22Rv1 (cell line): ENCODE measurements at regions not wholly inside any gene's neighbourhood (a gene's known extent, or its start where the extent isn't known, plus 50 kb on each side); places are given as distances from the start of the nearest gene placed in this dataset.

Experiments used
- ZFX ChIP-seq: fragments of 450-650 bp; IDR thresholded peaks from 2 replicates; pipeline ENCODE4 v1.6.1; 2017; ENCODE audit warnings: antibody characterized with exemption, borderline replicate concordance
- TF ChIP-seq, protein P1 (sequence below): fragments of 450-650 bp; IDR thresholded peaks from 2 replicates; pipeline ENCODE4 v1.5.1; 2017; ENCODE audit warnings: mild to moderate bottlenecking

GRCh38 chrY:15343522-15343921, 819.2 kb downstream of the NLGN4Y start:
- TF ChIP-seq, protein P1, sequence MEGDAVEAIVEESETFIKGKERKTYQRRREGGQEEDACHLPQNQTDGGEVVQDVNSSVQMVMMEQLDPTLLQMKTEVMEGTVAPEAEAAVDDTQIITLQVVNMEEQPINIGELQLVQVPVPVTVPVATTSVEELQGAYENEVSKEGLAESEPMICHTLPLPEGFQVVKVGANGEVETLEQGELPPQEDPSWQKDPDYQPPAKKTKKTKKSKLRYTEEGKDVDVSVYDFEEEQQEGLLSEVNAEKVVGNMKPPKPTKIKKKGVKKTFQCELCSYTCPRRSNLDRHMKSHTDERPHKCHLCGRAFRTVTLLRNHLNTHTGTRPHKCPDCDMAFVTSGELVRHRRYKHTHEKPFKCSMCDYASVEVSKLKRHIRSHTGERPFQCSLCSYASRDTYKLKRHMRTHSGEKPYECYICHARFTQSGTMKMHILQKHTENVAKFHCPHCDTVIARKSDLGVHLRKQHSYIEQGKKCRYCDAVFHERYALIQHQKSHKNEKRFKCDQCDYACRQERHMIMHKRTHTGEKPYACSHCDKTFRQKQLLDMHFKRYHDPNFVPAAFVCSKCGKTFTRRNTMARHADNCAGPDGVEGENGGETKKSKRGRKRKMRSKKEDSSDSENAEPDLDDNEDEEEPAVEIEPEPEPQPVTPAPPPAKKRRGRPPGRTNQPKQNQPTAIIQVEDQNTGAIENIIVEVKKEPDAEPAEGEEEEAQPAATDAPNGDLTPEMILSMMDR = no peak
- TF ChIP-seq ZFX = no peak
